H9 (cell line): ENCODE measurements at regions not wholly inside any gene's neighbourhood (a gene's known extent, or its start where the extent isn't known, plus 50 kb on each side); places are given as distances from the start of the nearest gene placed in this dataset.

Experiments used
- DNase-seq: peaks from one replicate; pipeline ENCODE4 v3.0.0-alpha.2; 2017
- H2AFZ ChIP-seq: one replicate; pipeline ENCODE4 v1.6.1; 2013; ENCODE audit warnings: mild to moderate bottlenecking, low read length, control low read depth, moderate library complexity
- H2AK5ac ChIP-seq: 2 replicates; pipeline ENCODE4 v1.6.1; 2013; ENCODE audit warnings: low read length, control low read depth, mixed read lengths; ENCODE audit not compliant: insufficient read length
- H2BK120ac ChIP-seq: one replicate; pipeline ENCODE4 v1.6.1; 2013; ENCODE audit warnings: low read depth, mild to moderate bottlenecking, low read length, control low read depth, inconsistent platforms; ENCODE audit not compliant: poor library complexity, severe bottlenecking
- H2BK12ac ChIP-seq: 2 replicates; pipeline ENCODE4 v1.6.1; 2013; ENCODE audit warnings: low read length, control low read depth, mixed read lengths, low read depth; ENCODE audit not compliant: insufficient read length
- H2BK15ac ChIP-seq: 2 replicates; pipeline ENCODE4 v1.6.1; 2013; ENCODE audit warnings: low read depth, low read length, control low read depth
- H2BK20ac ChIP-seq: one replicate; pipeline ENCODE4 v1.6.1; 2013; ENCODE audit warnings: low read depth, mild to moderate bottlenecking, low read length, control low read depth, inconsistent platforms; ENCODE audit not compliant: poor library complexity, severe bottlenecking
- H2BK5ac ChIP-seq: 2 replicates; pipeline ENCODE4 v1.6.1; 2013; ENCODE audit warnings: low read length, control low read depth, mixed read lengths; ENCODE audit not compliant: insufficient read length
- H3K14ac ChIP-seq: 2 replicates; pipeline ENCODE4 v1.6.1; 2013; ENCODE audit warnings: low read length, control low read depth; ENCODE audit not compliant: insufficient read depth
- H3K18ac ChIP-seq: 2 replicates; pipeline ENCODE4 v1.6.1; 2013; ENCODE audit warnings: low read depth, mild to moderate bottlenecking, mixed read lengths, low read length, control low read depth; ENCODE audit not compliant: insufficient read length
- H3K23ac ChIP-seq: 2 replicates; pipeline ENCODE4 v1.6.1; 2013; ENCODE audit warnings: low read length, control low read depth, mixed read lengths, low read depth; ENCODE audit not compliant: insufficient read length
- H3K23me2 ChIP-seq: 2 replicates; pipeline ENCODE4 v1.6.1; 2013; ENCODE audit warnings: low read depth, mild to moderate bottlenecking, mixed read lengths, low read length, control low read depth; ENCODE audit not compliant: insufficient read length, poor library complexity, severe bottlenecking
- H3K27ac ChIP-seq: 2 replicates; pipeline ENCODE4 v1.5.1; 2013; ENCODE audit warnings: low read length, control low read depth, mixed read lengths, low read depth; ENCODE audit not compliant: insufficient read length
- H3K27me3 ChIP-seq: 2 replicates; pipeline ENCODE4 v1.6.1; 2013; ENCODE audit warnings: low read length, control low read depth, inconsistent platforms; ENCODE audit not compliant: insufficient read depth
- H3K4ac ChIP-seq: 2 replicates; pipeline ENCODE4 v1.6.1; 2013; ENCODE audit warnings: low read depth, mild to moderate bottlenecking, control low read depth, inconsistent platforms, low read length, moderate library complexity
- H3K4me1 ChIP-seq: 2 replicates; pipeline ENCODE4 v1.6.1; 2013; ENCODE audit warnings: low read length, control low read depth, inconsistent platforms; ENCODE audit not compliant: insufficient read depth
- H3K4me2 ChIP-seq: 2 replicates; pipeline ENCODE4 v1.6.1; 2013; ENCODE audit warnings: low read length, control low read depth, mixed read lengths; ENCODE audit not compliant: insufficient read length, insufficient read depth
- H3K56ac ChIP-seq: 2 replicates; pipeline ENCODE4 v1.6.1; 2013; ENCODE audit warnings: low read depth, mild to moderate bottlenecking, mixed read lengths, low read length, control low read depth; ENCODE audit not compliant: insufficient read length
- H3K79me1 ChIP-seq: 2 replicates; pipeline ENCODE4 v1.6.1; 2013; ENCODE audit warnings: low read depth, mild to moderate bottlenecking, moderate library complexity, low read length, control low read depth, inconsistent platforms; ENCODE audit not compliant: insufficient read depth, poor library complexity, severe bottlenecking
- H3K79me2 ChIP-seq: 2 replicates; pipeline ENCODE4 v1.6.1; 2013; ENCODE audit warnings: low read length, control low read depth, inconsistent platforms; ENCODE audit not compliant: insufficient read depth
- H3K9ac ChIP-seq: 2 replicates; pipeline ENCODE4 v1.6.1; 2013; ENCODE audit warnings: low read length, control low read depth, mixed read lengths; ENCODE audit not compliant: insufficient read length; ENCODE audit errors: extremely low read depth
- H3K9me3 ChIP-seq: one replicate; pipeline ENCODE4 v1.6.1; 2013; ENCODE audit warnings: low read depth, low read length, inconsistent platforms; ENCODE audit not compliant: control insufficient read depth
- H3T11ph ChIP-seq: one replicate; pipeline ENCODE4 v1.6.1; 2013; ENCODE audit warnings: mild to moderate bottlenecking, low read length, control low read depth, inconsistent platforms
- H4K20me1 ChIP-seq: one replicate; pipeline ENCODE4 v1.6.1; 2013; ENCODE audit not compliant: control insufficient read depth, insufficient read length, insufficient read depth
- H4K5ac ChIP-seq: 2 replicates; pipeline ENCODE4 v1.6.1; 2013; ENCODE audit warnings: low read depth, mild to moderate bottlenecking, mixed read lengths, low read length, control low read depth; ENCODE audit not compliant: insufficient read length
- H4K8ac ChIP-seq: replicated peaks from 2 replicates; pipeline ENCODE4 v1.6.1; 2013; ENCODE audit warnings: low read length, control low read depth, mixed read lengths, low read depth; ENCODE audit not compliant: insufficient read length
- H4K91ac ChIP-seq: 2 replicates; pipeline ENCODE4 v1.6.1; 2013; ENCODE audit warnings: low read depth, mild to moderate bottlenecking, moderate library complexity, mixed read lengths, low read length, control low read depth; ENCODE audit not compliant: insufficient read length
- H3K27ac Mint-ChIP-seq, 3 experiments: 2 replicates in 2 of 3; 3 replicates in 1 of 3; pipeline ENCODE4 v1.8.0; 2020 to 2021; ENCODE audit warnings: mixed read lengths in 3 of 3, mild to moderate bottlenecking in 1 of 3, moderate library complexity in 1 of 3
- H3K27me3 Mint-ChIP-seq: 2 replicates; pipeline ENCODE4 v1.8.0; 2021; ENCODE audit warnings: low read depth, mild to moderate bottlenecking, moderate library complexity, mixed read lengths
- H3K36me3 Mint-ChIP-seq, 3 experiments: 2 replicates in 2 of 3; 3 replicates in 1 of 3; pipeline ENCODE4 v1.8.0; 2020 to 2021; ENCODE audit warnings: low read depth in 3 of 3, mixed read lengths in 3 of 3; ENCODE audit not compliant: insufficient read depth in 1 of 3
- H3K4me1 Mint-ChIP-seq, 2 experiments: 2 replicates each; pipeline ENCODE4 v1.8.0; 2020; ENCODE audit warnings: mixed read lengths in 2 of 2
- H3K4me3 Mint-ChIP-seq, 2 experiments: 2 replicates in 1 of 2; 3 replicates in 1 of 2; pipeline ENCODE4 v1.8.0; 2020 to 2021; ENCODE audit warnings: mild to moderate bottlenecking in 2 of 2, mixed read lengths in 2 of 2, moderate library complexity in 1 of 2
- H3K9me3 Mint-ChIP-seq, 2 experiments: 2 replicates in 1 of 2; 3 replicates in 1 of 2; pipeline ENCODE4 v1.8.0; 2020; ENCODE audit warnings: mild to moderate bottlenecking in 2 of 2, mixed read lengths in 2 of 2, moderate library complexity in 1 of 2
- CTCF ChIP-seq: fragments of 200-600 bp; sonication (generic); conservative IDR thresholded peaks from 3 replicates; pipeline ENCODE4 v1.8.0; 2021; ENCODE audit warnings: antibody characterized with exemption, mild to moderate bottlenecking
- WGBS: extraction: QIAGEN DNeasy Blood & Tissue Kit; methylation state at CpG from one replicate; pipeline ENCODE4 v1.1.7; 2013; ENCODE audit warnings: missing lambda C conversion rate, low lambda C conversion rate, mixed read lengths; ENCODE audit not compliant: insufficient read length; ENCODE audit errors: extremely low coverage; 5-methylcytosine and 5-hydroxymethylcytosine counted together

GRCh38 chr5:3059488-3059887, 308.0 kb upstream of the IRX2 start:
- no peak overlapping the region for H3K56ac ChIP-seq
- H3K27me3 ChIP-seq, result no peaks in the 10 kb centered on the region
- Mint-ChIP-seq H3K4me1 (peaks cover 20 to 30% of the 10 kb centered on the region in 2 experiments), H3K27me3 (no peaks in the 10 kb centered on the region; the same call in 1 of the 2 replicates), H3K36me3 (peaks cover 0 to 25% (median 2%) of the 10 kb centered on the region in 3 experiments; a peak in 5 of 7 replicates), H3K4me3 (no peak overlapping the region), H3K9me3 (peaks cover 19 to 21% of the 10 kb centered on the region in 2 experiments), H3K27ac (peak overlapping the region in 1 of 3 experiments; percentile 80; a peak in 2 of 7 replicates)
- no peak overlapping the region for H4K8ac ChIP-seq
- H3K27ac ChIP-seq, result no peak overlapping the region
- DNase-seq, result no peak
- H2BK5ac ChIP-seq, result no peak overlapping the region
- no peaks in the 10 kb centered on the region for H3K9me3 ChIP-seq
- H3K23ac ChIP-seq, result no peak overlapping the region
- H3K14ac ChIP-seq, result no peak overlapping the region
- H3K79me1 ChIP-seq, result no peaks in the 10 kb centered on the region
- H3K18ac ChIP-seq, result no peak overlapping the region
- no peak overlapping the region for H2AK5ac ChIP-seq
- H4K20me1 ChIP-seq, result no peaks in the 10 kb centered on the region
- WGBS, result no CpG with 5 or more reads among the region's 9 CpGs
- no peak overlapping the region for H3K4me2 ChIP-seq
- H2AFZ ChIP-seq, result no peak overlapping the region
- no peak for TF ChIP-seq CTCF
- H3K4me1 ChIP-seq, result no peaks in the 10 kb centered on the region
- H2BK12ac ChIP-seq, result no peak overlapping the region
- H3T11ph ChIP-seq, result no peak overlapping the region
- no peak overlapping the region for H2BK15ac ChIP-seq
- no peak overlapping the region for H2BK20ac ChIP-seq
- H3K79me2 ChIP-seq, result no peaks in the 10 kb centered on the region
- no peak overlapping the region for H2BK120ac ChIP-seq
- no peaks in the 10 kb centered on the region for H3K23me2 ChIP-seq
- no peak overlapping the region for H4K91ac ChIP-seq
- H4K5ac ChIP-seq, result no peak overlapping the region
- H3K4ac ChIP-seq, result no peak overlapping the region
- H3K9ac ChIP-seq, result no peak overlapping the region
